ENCODE measurements at regions not wholly inside any gene's neighbourhood (a gene's known extent, or its start where the extent isn't known, plus 50 kb on each side); places are given as distances from the start of the nearest gene placed in this dataset.

GRCh38 chr12:105798256-105798845, 340.4 kb downstream of the NUAK1 start:
- TF ChIP-seq POLR2AphosphoS5 (IDR thresholded peaks at IDR 0.05) (no peak), EP300 (IDR thresholded peaks at IDR 0.05) (no peak), CTCF (IDR thresholded peaks at IDR 0.05) (no peak), POLR2A (IDR thresholded peaks at IDR 0.05) (no peak)
- no peak overlapping the region for H3K27ac ChIP-seq
- H3K9me3 ChIP-seq, result no peaks in the 10 kb centered on the region
- WGBS, 2 donors (ENCODE audit: low coverage in 1 of 2), result 59% methylated on average over 2 of the region's 2 CpGs; no CpG with 5 or more reads in 1 of the 2 donors
- no peaks in the 10 kb centered on the region for H3K27me3 ChIP-seq
- no peak for ATAC-seq
- H3K4me1 ChIP-seq, result no peaks in the 10 kb centered on the region
- no peak overlapping the region for H3K4me3 ChIP-seq
- H3K36me3 ChIP-seq, result no peaks in the 10 kb centered on the region

- Histone ChIP-seq H3K4me1 (no peaks in the 10 kb centered on the region), H3K9me3 (no peaks in the 10 kb centered on the region), H3K27ac (no peak overlapping the region), H3K36me3 (no peaks in the 10 kb centered on the region), H3K27me3 (no peaks in the 10 kb centered on the region), H3K4me3 (no peak overlapping the region)
- no peak for TF ChIP-seq CTCF (IDR thresholded peaks at IDR 0.05)
- no peak for TF ChIP-seq POLR2AphosphoS5 (IDR thresholded peaks at IDR 0.05)
- TF ChIP-seq POLR2A (IDR thresholded peaks at IDR 0.05), result no peak
- TF ChIP-seq EP300 (IDR thresholded peaks at IDR 0.05), result no peak
- 89 to 100% methylated on average over 1 to 2 of the region's 2 CpGs for WGBS, 2 donors (ENCODE audit: low coverage in 1 of 2)
- ATAC-seq, result no peak
Measured at GRCh38 chr12:105799103-105799502, 339.7 kb downstream of the NUAK1 start.

DNA sequence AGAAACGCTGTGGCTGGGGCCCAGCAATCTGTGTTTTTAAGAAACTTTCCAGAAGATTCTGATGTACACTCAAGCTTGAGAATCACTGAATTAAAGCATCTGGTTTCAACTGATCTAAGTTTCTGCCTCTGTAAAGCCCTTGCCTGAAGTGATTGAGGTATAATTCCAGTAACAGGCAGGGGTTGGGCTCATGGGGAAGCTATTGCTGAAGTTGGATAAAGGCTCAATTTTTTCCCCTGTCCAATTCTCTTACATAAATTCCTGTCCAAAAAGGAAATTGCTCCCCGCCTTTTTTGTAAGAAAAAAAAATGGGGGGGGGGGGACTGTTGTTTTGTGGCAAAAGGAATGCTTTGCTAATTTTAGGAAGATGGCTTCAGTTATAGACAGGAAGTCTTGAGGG, 337.4 kb downstream of the NUAK1 start:
- WGBS, 2 donors (ENCODE audit: low coverage in 1 of 2), result 45 to 75% methylated on average over 2 of the region's 2 CpGs

GRCh38 chr12:105803292-105803691, 335.5 kb downstream of the NUAK1 start:
- Histone ChIP-seq H3K4me1 (no peaks in the 10 kb centered on the region), H3K27ac (no peak overlapping the region), H3K4me3 (no peak overlapping the region), H3K36me3 (no peaks in the 10 kb centered on the region), H3K9me3 (no peaks in the 10 kb centered on the region), H3K27me3 (no peaks in the 10 kb centered on the region)
- ATAC-seq, result no peak
- 56 to 72% methylated on average over 2 to 4 of the region's 4 CpGs for WGBS, 2 donors (ENCODE audit: low coverage in 1 of 2)
- TF ChIP-seq EP300 (IDR thresholded peaks at IDR 0.05) (no peak), POLR2AphosphoS5 (IDR thresholded peaks at IDR 0.05) (no peak), POLR2A (IDR thresholded peaks at IDR 0.05) (no peak), CTCF (IDR thresholded peaks at IDR 0.05) (no peak)

More for the DNA sequence above, 337.4 kb downstream of the NUAK1 start:
- Histone ChIP-seq H3K4me3 (no peak overlapping the region), H3K4me1 (no peaks in the 10 kb centered on the region), H3K36me3 (no peaks in the 10 kb centered on the region), H3K27ac (no peak overlapping the region), H3K9me3 (no peaks in the 10 kb centered on the region), H3K27me3 (no peaks in the 10 kb centered on the region)
- no peak for TF ChIP-seq POLR2AphosphoS5 (IDR thresholded peaks at IDR 0.05)
- no peak for ATAC-seq

GRCh38 chr12:105804591-105805265, 334.0 kb downstream of the NUAK1 start:
- Histone ChIP-seq H3K27me3 (no peaks in the 10 kb centered on the region), H3K36me3 (no peaks in the 10 kb centered on the region), H3K27ac (no peak overlapping the region), H3K4me1 (no peaks in the 10 kb centered on the region), H3K9me3 (no peaks in the 10 kb centered on the region), H3K4me3 (no peak overlapping the region)
- 70 to 87% methylated on average over 4 to 5 of the region's 5 CpGs for WGBS, 2 donors (ENCODE audit: low coverage in 1 of 2)
- no peak for ATAC-seq
- no peak for TF ChIP-seq POLR2A (IDR thresholded peaks at IDR 0.05)
- TF ChIP-seq CTCF (IDR thresholded peaks at IDR 0.05), result no peak
- no peak for TF ChIP-seq EP300 (IDR thresholded peaks at IDR 0.05)
- TF ChIP-seq POLR2AphosphoS5 (IDR thresholded peaks at IDR 0.05), result no peak
